Heart left ventricle (tissue), 13 donors: ENCODE measurements at regions not wholly inside any gene's neighbourhood (a gene's known extent, or its start where the extent isn't known, plus 50 kb on each side); places are given as distances from the start of the nearest gene placed in this dataset.

ENCODE experiments used
- POLR2A ChIP-seq, 2 donors: fragments of 450-650 bp; IDR thresholded peaks; one replicate each; pipeline ENCODE4 v1.6.1; 2017; ENCODE audit warnings: antibody characterized with exemption in 2 of 2, mild to moderate bottlenecking in 2 of 2, moderate library complexity in 2 of 2
- TF ChIP-seq, protein P1 (sequence below), 12 donors: fragments of 200-600 bp; sonication (generic) in 4 of 12; IDR thresholded peaks; one replicate each; pipeline versions ENCODE4 v1.5.0 to v1.8.0; 2018 to 2022; ENCODE audit warnings: antibody characterized with exemption in 12 of 12, mild to moderate bottlenecking in 5 of 12
- donor health status: ischemic (EF 13 %, LVEDD 7.1; RV severe dilation, severe dysfunction).
- donor health status: DM: no; HTN: yes; CAD: no.
- donor health status: DM: no; HTN: no; CAD: no.
- donor health status: ischemic (EF 25% LVEDD 6.9; RV normal size, moderate dysfunction).
- donor health status: ischemic (EF 25% LVEDD 5.7; RV mildly dilated, moderate dysfunction).
- donor health status: ischemic (EF 35%, LVEDD 5.7; RV mildly dilated, moderate dysfunction).
- donor health status: nonischemic (EF 11% LVEDD 7.7; RV severe dilation, severe dysfunction).
- donor health status: DM: yes; HTN: yes; CAD: no.
- donor health status: PGD.
- donor health status: ischemic (EF 29% LVEDD 5.4; RV normal size, mild dysfunction).
- donor health status: nonischemic (EF 23%, LVEDD 6.1; RV moderate dilation, normal function).

- no peak for TF ChIP-seq POLR2A (IDR thresholded peaks at IDR 0.05)
- TF ChIP-seq, protein P1, sequence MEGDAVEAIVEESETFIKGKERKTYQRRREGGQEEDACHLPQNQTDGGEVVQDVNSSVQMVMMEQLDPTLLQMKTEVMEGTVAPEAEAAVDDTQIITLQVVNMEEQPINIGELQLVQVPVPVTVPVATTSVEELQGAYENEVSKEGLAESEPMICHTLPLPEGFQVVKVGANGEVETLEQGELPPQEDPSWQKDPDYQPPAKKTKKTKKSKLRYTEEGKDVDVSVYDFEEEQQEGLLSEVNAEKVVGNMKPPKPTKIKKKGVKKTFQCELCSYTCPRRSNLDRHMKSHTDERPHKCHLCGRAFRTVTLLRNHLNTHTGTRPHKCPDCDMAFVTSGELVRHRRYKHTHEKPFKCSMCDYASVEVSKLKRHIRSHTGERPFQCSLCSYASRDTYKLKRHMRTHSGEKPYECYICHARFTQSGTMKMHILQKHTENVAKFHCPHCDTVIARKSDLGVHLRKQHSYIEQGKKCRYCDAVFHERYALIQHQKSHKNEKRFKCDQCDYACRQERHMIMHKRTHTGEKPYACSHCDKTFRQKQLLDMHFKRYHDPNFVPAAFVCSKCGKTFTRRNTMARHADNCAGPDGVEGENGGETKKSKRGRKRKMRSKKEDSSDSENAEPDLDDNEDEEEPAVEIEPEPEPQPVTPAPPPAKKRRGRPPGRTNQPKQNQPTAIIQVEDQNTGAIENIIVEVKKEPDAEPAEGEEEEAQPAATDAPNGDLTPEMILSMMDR (IDR thresholded peaks at IDR 0.05) = no peak
Measured at GRCh38 chr1:239647964-239648632, 261.7 kb downstream of the CHRM3 start.
